NCI-H748 treated with DMSO at 0.1 percent for 48 hours (cell line): ENCODE measurements at regions not wholly inside any gene's neighbourhood (a gene's known extent, or its start where the extent isn't known, plus 50 kb on each side); places are given as distances from the start of the nearest gene placed in this dataset.

Experiments
- DNase-seq: peaks from one replicate; lab custom pipeline; 2025; lab: John Stamatoyannopoulos, UW

- DNase-seq = no peak
Observed at GRCh38 chr20:39227416-39227815, 265.3 kb downstream of the DHX35 start.

GRCh38 chr20:39225978-39226377 lies 263.8 kb downstream of the DHX35 start:
- no peak for DNase-seq

GRCh38 chr20:39225536-39225935 lies 263.4 kb downstream of the DHX35 start:
- DNase-seq = no peak

- DNase-seq = no peak
Observed at GRCh38 chr20:39222101-39222500, 260.0 kb downstream of the DHX35 start.

- DNase-seq = no peak
Observed at GRCh38 chr20:39216195-39216594, 254.1 kb downstream of the DHX35 start.

GRCh38 chr20:39214828-39215227 lies 252.7 kb downstream of the DHX35 start:
- DNase-seq = no peak

GRCh38 chr20:39213476-39214145 lies 251.5 kb downstream of the DHX35 start:
- no peak for DNase-seq

- DNase-seq = no peak
Observed at GRCh38 chr20:39211060-39211748, 249.1 kb downstream of the DHX35 start.

GRCh38 chr20:39210341-39211036 lies 248.3 kb downstream of the DHX35 start:
- DNase-seq = no peak

- DNase-seq = no peak
Observed at GRCh38 chr20:39206899-39207564, 244.9 kb downstream of the DHX35 start.

GRCh38 chr20:39195582-39196021 lies 233.5 kb downstream of the DHX35 start:
- no peak for DNase-seq

- no peak for DNase-seq
Observed at GRCh38 chr20:39190666-39191570, 228.8 kb downstream of the DHX35 start.

- DNase-seq = peak; percentile 0
Observed at GRCh38 chr20:39188266-39188765, 226.2 kb downstream of the DHX35 start.

- DNase-seq = no peak
Observed at GRCh38 chr20:39181490-39181889, 219.3 kb downstream of the DHX35 start.

- no peak for DNase-seq
Observed at GRCh38 chr20:39176457-39176856, 214.3 kb downstream of the DHX35 start.

GRCh38 chr20:39170896-39171463 lies 208.8 kb downstream of the DHX35 start:
- no peak for DNase-seq

- DNase-seq = no peak
Observed at GRCh38 chr20:39165099-39165498, 203.0 kb downstream of the DHX35 start.

GRCh38 chr20:39164642-39165041 lies 202.5 kb downstream of the DHX35 start:
- DNase-seq = no peak

GRCh38 chr20:39163993-39164392 lies 201.8 kb downstream of the DHX35 start:
- DNase-seq = no peak

GRCh38 chr20:39161900-39162299 lies 199.8 kb downstream of the DHX35 start:
- no peak for DNase-seq

GRCh38 chr20:39155971-39156370 lies 193.8 kb downstream of the DHX35 start:
- DNase-seq = no peak
